ENCODE measurements at regions not wholly inside any gene's neighbourhood (a gene's known extent, or its start where the extent isn't known, plus 50 kb on each side); places are given as distances from the start of the nearest gene placed in this dataset.

- TF ChIP-seq CTCF (IDR thresholded peaks at IDR 0.05; ENCODE audit: low read depth, low read length, missing input control): no peak
- no peak for TF ChIP-seq TAF1 (conservative IDR thresholded peaks at IDR 0.05)
- TF ChIP-seq, protein P1, sequence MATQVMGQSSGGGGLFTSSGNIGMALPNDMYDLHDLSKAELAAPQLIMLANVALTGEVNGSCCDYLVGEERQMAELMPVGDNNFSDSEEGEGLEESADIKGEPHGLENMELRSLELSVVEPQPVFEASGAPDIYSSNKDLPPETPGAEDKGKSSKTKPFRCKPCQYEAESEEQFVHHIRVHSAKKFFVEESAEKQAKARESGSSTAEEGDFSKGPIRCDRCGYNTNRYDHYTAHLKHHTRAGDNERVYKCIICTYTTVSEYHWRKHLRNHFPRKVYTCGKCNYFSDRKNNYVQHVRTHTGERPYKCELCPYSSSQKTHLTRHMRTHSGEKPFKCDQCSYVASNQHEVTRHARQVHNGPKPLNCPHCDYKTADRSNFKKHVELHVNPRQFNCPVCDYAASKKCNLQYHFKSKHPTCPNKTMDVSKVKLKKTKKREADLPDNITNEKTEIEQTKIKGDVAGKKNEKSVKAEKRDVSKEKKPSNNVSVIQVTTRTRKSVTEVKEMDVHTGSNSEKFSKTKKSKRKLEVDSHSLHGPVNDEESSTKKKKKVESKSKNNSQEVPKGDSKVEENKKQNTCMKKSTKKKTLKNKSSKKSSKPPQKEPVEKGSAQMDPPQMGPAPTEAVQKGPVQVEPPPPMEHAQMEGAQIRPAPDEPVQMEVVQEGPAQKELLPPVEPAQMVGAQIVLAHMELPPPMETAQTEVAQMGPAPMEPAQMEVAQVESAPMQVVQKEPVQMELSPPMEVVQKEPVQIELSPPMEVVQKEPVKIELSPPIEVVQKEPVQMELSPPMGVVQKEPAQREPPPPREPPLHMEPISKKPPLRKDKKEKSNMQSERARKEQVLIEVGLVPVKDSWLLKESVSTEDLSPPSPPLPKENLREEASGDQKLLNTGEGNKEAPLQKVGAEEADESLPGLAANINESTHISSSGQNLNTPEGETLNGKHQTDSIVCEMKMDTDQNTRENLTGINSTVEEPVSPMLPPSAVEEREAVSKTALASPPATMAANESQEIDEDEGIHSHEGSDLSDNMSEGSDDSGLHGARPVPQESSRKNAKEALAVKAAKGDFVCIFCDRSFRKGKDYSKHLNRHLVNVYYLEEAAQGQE (IDR thresholded peaks at IDR 0.05): no peak
- TF ChIP-seq MAX (IDR thresholded peaks at IDR 0.05): no peak
- no peak for TF ChIP-seq GABPA (IDR thresholded peaks at IDR 0.05 in 1 of 2, conservative IDR thresholded peaks at IDR 0.05 in 1 of 2)
- TF ChIP-seq RAD21 (IDR thresholded peaks at IDR 0.05): no peak
- TF ChIP-seq YY1 (IDR thresholded peaks at IDR 0.05): no peak
- TF ChIP-seq NR2F2 (IDR thresholded peaks at IDR 0.05): no peak
- no peak for TF ChIP-seq SP1 (IDR thresholded peaks at IDR 0.05)
- no peak for TF ChIP-seq EGR1 (IDR thresholded peaks at IDR 0.05; ENCODE audit: low read depth in 2 of 2)
- TF ChIP-seq, protein P2, sequence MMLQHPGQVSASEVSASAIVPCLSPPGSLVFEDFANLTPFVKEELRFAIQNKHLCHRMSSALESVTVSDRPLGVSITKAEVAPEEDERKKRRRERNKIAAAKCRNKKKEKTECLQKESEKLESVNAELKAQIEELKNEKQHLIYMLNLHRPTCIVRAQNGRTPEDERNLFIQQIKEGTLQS (IDR thresholded peaks at IDR 0.05): no peak
- no peak for TF ChIP-seq JUND (IDR thresholded peaks at IDR 0.05)
- no peak for TF ChIP-seq RXRA (IDR thresholded peaks at IDR 0.05)
- no peak for TF ChIP-seq ZBTB33 (IDR thresholded peaks at IDR 0.05)
These were observed 1299.1 kb downstream of the MRPL39 start for GRCh38 chr21:24308183-24308582.
